Mesothelial cell of epicardium (in vitro differentiated cells): ENCODE measurements at regions not wholly inside any gene's neighbourhood (a gene's known extent, or its start where the extent isn't known, plus 50 kb on each side); places are given as distances from the start of the nearest gene placed in this dataset.

Experiments
- DNase-seq, 2 experiments: peaks; one replicate each; pipeline ENCODE4 v3.0.0; 2021; ENCODE audit warnings: low spot score in 2 of 2; ENCODE audit not compliant: unreplicated experiment in 2 of 2
- H3K27ac Mint-ChIP-seq: 2 replicates; pipeline ENCODE4 v1.8.0; 2021; ENCODE audit warnings: mixed read lengths
- H3K27me3 Mint-ChIP-seq: 2 replicates; pipeline ENCODE4 v1.8.0; 2021; ENCODE audit warnings: low read depth, mixed read lengths
- H3K36me3 Mint-ChIP-seq: 2 replicates; pipeline ENCODE4 v1.8.0; 2021; ENCODE audit warnings: mixed read lengths
- H3K4me1 Mint-ChIP-seq: 2 replicates; pipeline ENCODE4 v1.8.0; 2021; ENCODE audit warnings: mixed read lengths
- H3K4me3 Mint-ChIP-seq: 2 replicates; pipeline ENCODE4 v1.8.0; 2021; ENCODE audit warnings: mild to moderate bottlenecking, moderate library complexity, mixed read lengths
- H3K9me3 Mint-ChIP-seq: 2 replicates; pipeline ENCODE4 v1.8.0; 2021; ENCODE audit warnings: mixed read lengths
- TF ChIP-seq, protein P1 (sequence below): fragments of 200-600 bp; sonication (generic); IDR thresholded peaks from one replicate; pipeline ENCODE4 v1.5.0; 2021; ENCODE audit warnings: antibody characterized with exemption; ENCODE audit not compliant: unreplicated experiment

DNA sequence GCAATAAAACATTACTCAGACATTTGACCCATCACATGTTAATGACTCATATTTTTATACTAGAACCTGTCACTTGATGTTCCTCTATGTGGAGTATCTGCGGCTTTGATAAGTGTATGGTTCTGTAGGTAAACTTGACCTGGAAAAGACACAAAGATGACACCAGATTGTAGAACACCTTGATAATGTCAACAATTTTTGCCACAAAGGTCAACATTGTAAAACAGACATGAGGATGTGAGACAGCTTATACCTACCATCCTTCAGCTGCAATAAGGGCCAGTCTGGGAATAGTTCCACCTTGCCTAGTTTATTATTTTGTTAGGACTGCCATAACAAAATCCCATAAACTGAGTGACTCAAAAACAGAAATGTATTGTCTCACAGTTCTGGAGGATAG is 202.4 kb downstream of the LMBRD1 start:
- TF ChIP-seq, protein P1, sequence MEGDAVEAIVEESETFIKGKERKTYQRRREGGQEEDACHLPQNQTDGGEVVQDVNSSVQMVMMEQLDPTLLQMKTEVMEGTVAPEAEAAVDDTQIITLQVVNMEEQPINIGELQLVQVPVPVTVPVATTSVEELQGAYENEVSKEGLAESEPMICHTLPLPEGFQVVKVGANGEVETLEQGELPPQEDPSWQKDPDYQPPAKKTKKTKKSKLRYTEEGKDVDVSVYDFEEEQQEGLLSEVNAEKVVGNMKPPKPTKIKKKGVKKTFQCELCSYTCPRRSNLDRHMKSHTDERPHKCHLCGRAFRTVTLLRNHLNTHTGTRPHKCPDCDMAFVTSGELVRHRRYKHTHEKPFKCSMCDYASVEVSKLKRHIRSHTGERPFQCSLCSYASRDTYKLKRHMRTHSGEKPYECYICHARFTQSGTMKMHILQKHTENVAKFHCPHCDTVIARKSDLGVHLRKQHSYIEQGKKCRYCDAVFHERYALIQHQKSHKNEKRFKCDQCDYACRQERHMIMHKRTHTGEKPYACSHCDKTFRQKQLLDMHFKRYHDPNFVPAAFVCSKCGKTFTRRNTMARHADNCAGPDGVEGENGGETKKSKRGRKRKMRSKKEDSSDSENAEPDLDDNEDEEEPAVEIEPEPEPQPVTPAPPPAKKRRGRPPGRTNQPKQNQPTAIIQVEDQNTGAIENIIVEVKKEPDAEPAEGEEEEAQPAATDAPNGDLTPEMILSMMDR = no peak
- DNase-seq = no peak
- Mint-ChIP-seq H3K27me3 (no peaks in the 10 kb centered on the region), H3K4me3 (no peak overlapping the region), H3K36me3 (no peaks in the 10 kb centered on the region), H3K4me1 (no peaks in the 10 kb centered on the region), H3K9me3 (no peaks in the 10 kb centered on the region), H3K27ac (no peak overlapping the region)

DNA sequence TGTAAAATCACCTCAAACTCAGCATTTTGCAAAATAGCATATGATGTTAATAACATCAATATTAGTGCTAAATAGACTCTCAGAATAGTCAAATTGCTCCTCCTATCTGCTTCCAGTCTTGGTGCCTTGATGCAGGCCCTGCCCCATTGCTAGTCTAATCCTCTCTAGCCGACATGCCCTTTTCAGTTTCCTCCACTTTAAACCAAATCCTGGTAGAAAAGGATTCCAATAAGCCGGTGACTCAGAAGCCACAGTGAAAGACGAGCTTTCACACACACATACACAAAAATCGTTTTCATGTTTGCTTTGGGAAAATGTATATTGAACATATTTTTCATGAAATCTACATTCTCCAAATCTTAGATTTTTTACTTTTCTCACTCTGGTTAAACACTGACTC is 203.1 kb downstream of the LMBRD1 start:
- Mint-ChIP-seq H3K9me3 (no peaks in the 10 kb centered on the region), H3K27ac (no peak overlapping the region), H3K4me3 (no peak overlapping the region), H3K27me3 (no peaks in the 10 kb centered on the region), H3K4me1 (no peaks in the 10 kb centered on the region), H3K36me3 (no peaks in the 10 kb centered on the region)
- no peak for DNase-seq
- TF ChIP-seq, protein P1 = no peak

DNA sequence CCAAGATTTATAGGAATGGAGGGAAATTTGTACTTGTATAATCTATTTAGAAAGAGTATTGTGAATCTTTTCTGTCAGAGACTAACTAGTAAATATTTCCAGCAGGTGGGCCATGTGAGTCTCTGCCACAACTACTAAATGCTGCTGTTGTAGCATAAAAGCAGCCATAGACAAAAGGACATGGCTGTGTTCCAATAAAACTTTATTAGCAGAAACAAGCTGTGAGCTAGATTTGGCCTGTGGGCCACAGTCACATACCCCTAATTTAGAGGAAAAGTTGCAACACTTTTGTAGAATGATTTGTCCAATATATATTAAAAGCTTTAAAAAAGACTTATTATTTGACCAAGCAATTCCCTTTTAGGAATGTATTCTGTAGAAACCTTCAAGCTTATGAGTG is 207.2 kb downstream of the LMBRD1 start:
- Mint-ChIP-seq H3K27ac (no peak overlapping the region), H3K4me1 (peaks cover 10% of the 10 kb centered on the region), H3K4me3 (no peak overlapping the region), H3K27me3 (no peaks in the 10 kb centered on the region), H3K9me3 (no peaks in the 10 kb centered on the region), H3K36me3 (no peaks in the 10 kb centered on the region)
- TF ChIP-seq, protein P1 = no peak
- no peak for DNase-seq

- Mint-ChIP-seq H3K4me3 (no peak overlapping the region), H3K9me3 (no peaks in the 10 kb centered on the region), H3K27ac (peak overlapping the region; percentile 83), H3K27me3 (no peaks in the 10 kb centered on the region), H3K36me3 (no peaks in the 10 kb centered on the region), H3K4me1 (peaks cover 17% of the 10 kb centered on the region)
- DNase-seq = no peak
- TF ChIP-seq, protein P1 = no peak
Measured at GRCh38 chr6:69584913-69585729, 211.7 kb downstream of the LMBRD1 start.

- Mint-ChIP-seq H3K4me1 (peaks cover 17% of the 10 kb centered on the region), H3K27me3 (no peaks in the 10 kb centered on the region), H3K27ac (peak overlapping the region; percentile 83), H3K4me3 (no peak overlapping the region), H3K36me3 (no peaks in the 10 kb centered on the region), H3K9me3 (no peaks in the 10 kb centered on the region)
- no peak for DNase-seq
- TF ChIP-seq, protein P1 = no peak
Measured at GRCh38 chr6:69584536-69584912, 212.3 kb downstream of the LMBRD1 start.
